H1 (cell line): ENCODE measurements at regions not wholly inside any gene's neighbourhood (a gene's known extent, or its start where the extent isn't known, plus 50 kb on each side); places are given as distances from the start of the nearest gene placed in this dataset.

Source experiments
- CTCF ChIA-PET: fragments of 300-600 bp; sonication (Branson Sonifier 250); formaldehyde crosslinking; loops from one replicate; lab custom pipeline; 2021; ENCODE audit not compliant: partially characterized antibody; lab: Charles Lee
- POLR2A ChIA-PET: fragments of 300-600 bp; sonication (Branson Sonifier 250); formaldehyde crosslinking; loops from one replicate; lab custom pipeline; 2021; ENCODE audit warnings: inconsistent platforms; ENCODE audit not compliant: partially characterized antibody; lab: Charles Lee
- DNase-seq, 2 experiments: peaks; one replicate each; pipeline versions ENCODE4 v3.0.0 to v3.0.0-alpha.2; 2010 to 2022; ENCODE audit warnings: low spot score in 2 of 2, low read depth in 1 of 2, mixed read lengths in 1 of 2
- FAIRE-seq: peaks from 2 replicates; lab custom pipeline; 2011; peaks lifted over from hg19 to GRCh38; lab: Jason Lieb, UNC
- H2AFZ ChIP-seq: 2 replicates; pipeline ENCODE4 v1.8.1; 2012; ENCODE audit warnings: low read length, inconsistent platforms
- H2AK5ac ChIP-seq: 2 replicates; pipeline ENCODE4 v1.6.1; 2013; ENCODE audit warnings: low read depth, low read length
- H2BK120ac ChIP-seq: replicated peaks from 2 replicates; pipeline ENCODE3; 2013; ENCODE audit warnings: low read depth, low read length, inconsistent platforms
- H2BK12ac ChIP-seq: 2 replicates; pipeline ENCODE4 v1.6.1; 2013; ENCODE audit warnings: low read depth, low read length
- H2BK15ac ChIP-seq: 2 replicates; pipeline ENCODE4 v1.6.1; 2013; ENCODE audit warnings: low read length
- H2BK20ac ChIP-seq: 2 replicates; pipeline ENCODE4 v1.6.1; 2013; ENCODE audit warnings: low read length
- H2BK5ac ChIP-seq: 2 replicates; pipeline ENCODE4 v1.6.1; 2013; ENCODE audit warnings: low read depth, low read length
- H3K14ac ChIP-seq: 2 replicates; pipeline ENCODE4 v1.6.1; 2013; ENCODE audit warnings: inconsistent platforms; ENCODE audit not compliant: insufficient read length
- H3K18ac ChIP-seq: 2 replicates; pipeline ENCODE4 v1.6.1; 2013; ENCODE audit warnings: low read length; ENCODE audit errors: extremely low read depth
- H3K23ac ChIP-seq: 2 replicates; pipeline ENCODE4 v1.6.1; 2013; ENCODE audit warnings: inconsistent platforms; ENCODE audit not compliant: insufficient read length
- H3K23me2 ChIP-seq: 2 replicates; pipeline ENCODE4 v1.6.1; 2013; ENCODE audit warnings: low read depth, low read length
- H3K27ac ChIP-seq: 2 replicates; pipeline ENCODE4 v1.6.1; 2011; ENCODE audit warnings: low read depth, low read length, inconsistent platforms
- H3K27me3 ChIP-seq, 4 experiments: replicated peaks in 1 of 4; 1 replicate in 1 of 4; 2 replicates in 3 of 4; pipeline versions ENCODE4 v1.6.1 to v1.8.1; 2011 to 2013; ENCODE audit warnings: low read length in 3 of 4, mild to moderate bottlenecking in 3 of 4, inconsistent platforms in 2 of 4, mixed read lengths in 2 of 4, moderate library complexity in 1 of 4; ENCODE audit not compliant: control insufficient read depth in 3 of 4, insufficient read depth in 3 of 4; ENCODE audit errors: extremely low read depth in 1 of 4
- H3K36me3 ChIP-seq, 4 experiments: 2 replicates each; pipeline versions ENCODE4 v1.6.1 to v1.8.1; 2011 to 2013; ENCODE audit warnings: mild to moderate bottlenecking in 4 of 4, low read length in 3 of 4, moderate library complexity in 2 of 4, control low read depth in 1 of 4, inconsistent platforms in 1 of 4; ENCODE audit not compliant: insufficient read depth in 4 of 4, control insufficient read depth in 2 of 4
- H3K4ac ChIP-seq: replicated peaks from 2 replicates; pipeline ENCODE3; 2013; ENCODE audit warnings: low read length, low read depth, mixed read lengths, inconsistent platforms; ENCODE audit not compliant: insufficient read length
- H3K4me1 ChIP-seq, 4 experiments: replicated peaks in 1 of 4; 1 replicate in 1 of 4; 2 replicates in 3 of 4; pipeline versions ENCODE4 v1.6.1 to v1.8.1; 2011 to 2013; ENCODE audit warnings: low read length in 3 of 4, inconsistent platforms in 2 of 4, mixed read lengths in 1 of 4; ENCODE audit not compliant: insufficient read depth in 4 of 4, control insufficient read depth in 3 of 4
- H3K4me2 ChIP-seq, 2 experiments: 2 replicates each; pipeline versions ENCODE4 v1.6.1 to v1.8.1; 2011 to 2013; ENCODE audit warnings: low read depth in 2 of 2, low read length in 2 of 2, control low read depth in 1 of 2, inconsistent platforms in 1 of 2, mild to moderate bottlenecking in 1 of 2; ENCODE audit not compliant: insufficient read depth in 1 of 2
- H3K4me3 ChIP-seq, 4 experiments: fragments of 200-600, 300-600 bp in 1 of 4; sonication (generic), shearing (Covaris generic), sonication (Bioruptor Twin) in 1 of 4; 2 replicates each; pipeline versions ENCODE4 v1.5.1 to v1.8.1; 2011 to 2016; ENCODE audit warnings: low read length in 4 of 4, low read depth in 3 of 4, control low read depth in 2 of 4, inconsistent platforms in 2 of 4, mild to moderate bottlenecking in 2 of 4, mixed read lengths in 1 of 4, moderate library complexity in 1 of 4; ENCODE audit not compliant: insufficient read depth in 2 of 4; ENCODE audit errors: extremely low read depth in 1 of 4
- H3K56ac ChIP-seq: replicated peaks from 2 replicates; pipeline ENCODE3; 2013; ENCODE audit warnings: low read depth, mild to moderate bottlenecking, mixed read lengths, low read length, inconsistent platforms; ENCODE audit not compliant: insufficient read length
- H3K79me1 ChIP-seq: 2 replicates; pipeline ENCODE4 v1.6.1; 2013; ENCODE audit warnings: low read depth, low read length, control low read depth
- H3K79me2 ChIP-seq, 2 experiments: 2 replicates each; pipeline versions ENCODE4 v1.6.1 to v1.8.1; 2012 to 2013; ENCODE audit warnings: low read length in 2 of 2, mild to moderate bottlenecking in 2 of 2, inconsistent platforms in 1 of 2; ENCODE audit not compliant: insufficient read depth in 2 of 2, control insufficient read depth in 1 of 2
- H3K9ac ChIP-seq, 4 experiments: replicated peaks in 1 of 4; 1 replicate in 1 of 4; 2 replicates in 3 of 4; pipeline versions ENCODE4 v1.6.1 to v1.8.1; 2011 to 2013; ENCODE audit warnings: low read depth in 3 of 4, low read length in 3 of 4, control low read depth in 2 of 4, mild to moderate bottlenecking in 2 of 4, moderate library complexity in 2 of 4, inconsistent platforms in 1 of 4; ENCODE audit errors: extremely low read depth in 1 of 4
- H3K9me3 ChIP-seq, 2 experiments: 2 replicates each; pipeline versions ENCODE4 v1.6.1 to v1.8.1; 2012 to 2013; ENCODE audit warnings: mild to moderate bottlenecking in 2 of 2, moderate library complexity in 2 of 2, control low read depth in 1 of 2, inconsistent platforms in 1 of 2, low read depth in 1 of 2, low read length in 1 of 2, mixed read lengths in 1 of 2; ENCODE audit not compliant: insufficient read depth in 2 of 2
- H4K20me1 ChIP-seq, 2 experiments: replicated peaks in 1 of 2; 2 replicates each; pipeline versions ENCODE3 to v1.8.1; 2011 to 2013; ENCODE audit warnings: inconsistent platforms in 2 of 2, low read length in 2 of 2, mild to moderate bottlenecking in 1 of 2; ENCODE audit not compliant: insufficient read depth in 2 of 2, control insufficient read depth in 1 of 2
- H4K5ac ChIP-seq: 2 replicates; pipeline ENCODE4 v1.6.1; 2013; ENCODE audit warnings: low read length, low read depth, mixed read lengths, inconsistent platforms; ENCODE audit not compliant: insufficient read length
- H4K8ac ChIP-seq: 2 replicates; pipeline ENCODE4 v1.8.0; 2013; ENCODE audit warnings: mild to moderate bottlenecking, moderate library complexity, low read length, inconsistent platforms; ENCODE audit not compliant: insufficient read depth; ENCODE audit errors: extremely low read depth
- H4K91ac ChIP-seq: replicated peaks from 2 replicates; pipeline ENCODE3; 2013; ENCODE audit warnings: low read length, mixed read lengths, inconsistent platforms; ENCODE audit not compliant: insufficient read length
- CEBPB ChIP-seq: IDR thresholded peaks from 2 replicates; pipeline ENCODE4 v1.6.1; 2012; ENCODE audit warnings: low read depth, low read length
- EZH2 ChIP-seq: fragments of 200-600 bp; sonication (generic); IDR thresholded peaks from 2 replicates; pipeline ENCODE4 v1.7.1; 2012; ENCODE audit warnings: low read depth, mild to moderate bottlenecking, moderate library complexity, low read length, inconsistent platforms; ENCODE audit not compliant: severe bottlenecking
- POLR2AphosphoS5 ChIP-seq: IDR thresholded peaks from 2 replicates; pipeline ENCODE4 v1.6.1; 2011; ENCODE audit warnings: low read depth, low read length
- RAD21 ChIP-seq, 2 experiments: IDR thresholded peaks in 1 of 2; conservative IDR thresholded peaks in 1 of 2; 2 replicates each; pipeline ENCODE4 v1.6.1; 2011; ENCODE audit warnings: low read depth in 2 of 2, low read length in 2 of 2, improper control_type of control experiment in 1 of 2, inconsistent platforms in 1 of 2, mild to moderate bottlenecking in 1 of 2, moderate library complexity in 1 of 2
- RXRA ChIP-seq: IDR thresholded peaks from 2 replicates; pipeline ENCODE4 v1.6.1; 2011; ENCODE audit warnings: low read depth, mild to moderate bottlenecking, low read length, moderate library complexity; ENCODE audit not compliant: insufficient read depth
- TAF7 ChIP-seq: optimal IDR thresholded peaks from 2 replicates; pipeline ENCODE3; 2011; ENCODE audit warnings: low read depth, mild to moderate bottlenecking, inconsistent platforms, low read length, moderate library complexity, borderline replicate concordance

DNA sequence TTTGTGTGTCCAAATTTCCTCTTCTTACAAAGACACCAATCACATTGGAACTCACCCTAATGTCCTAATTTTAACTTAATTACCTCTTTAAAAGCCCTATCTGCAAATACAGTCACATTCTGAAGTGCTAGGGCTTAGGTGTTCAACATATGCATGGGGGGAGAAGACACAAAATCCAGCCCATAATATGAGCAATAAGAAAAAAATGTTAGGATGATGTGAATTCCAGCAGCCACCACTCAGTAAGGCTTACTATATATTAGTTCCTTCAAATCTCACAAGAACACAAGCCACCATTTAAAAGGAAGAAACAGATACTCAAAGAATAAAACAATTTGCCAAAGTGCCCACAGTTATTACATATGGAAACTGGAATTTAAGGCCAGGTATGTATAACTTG lies 285.7 kb downstream of the EPHA4 start:
- no peak overlapping the region for H4K8ac ChIP-seq
- H2BK5ac ChIP-seq, result no peak overlapping the region
- H2AK5ac ChIP-seq, result no peak overlapping the region
- H4K20me1 ChIP-seq, result no peaks in the 10 kb centered on the region
- H3K79me1 ChIP-seq, result no peaks in the 10 kb centered on the region
- H3K9me3 ChIP-seq, result no peaks in the 10 kb centered on the region; a peak in 1 of 4 replicates
- H3K23ac ChIP-seq, result no peak overlapping the region
- no peaks in the 10 kb centered on the region for H3K36me3 ChIP-seq
- no peak for TF ChIP-seq CEBPB
- TF ChIP-seq RXRA, result no peak
- TF ChIP-seq POLR2AphosphoS5, result no peak
- no peak for TF ChIP-seq EZH2
- no peak for TF ChIP-seq TAF7
- TF ChIP-seq RAD21 (IDR thresholded peaks at IDR 0.05 in 1 of 2, conservative IDR thresholded peaks at IDR 0.05 in 1 of 2; ENCODE audit: low read depth in 2 of 2, low read length in 2 of 2), result no peak
- H3K4ac ChIP-seq, result no peak overlapping the region
- no peak overlapping the region for H2BK12ac ChIP-seq
- H3K27ac ChIP-seq, result no peak overlapping the region
- DNase-seq (no peak), FAIRE-seq (no peak)
- H4K5ac ChIP-seq, result no peak overlapping the region
- H2AFZ ChIP-seq, result no peak overlapping the region
- H3K56ac ChIP-seq, result no peak overlapping the region
- no peaks in the 10 kb centered on the region for H3K27me3 ChIP-seq
- peak overlapping the region; percentile 33; the same call in 1 of the 2 replicates for H3K18ac ChIP-seq
- no peak overlapping the region for H3K4me2 ChIP-seq
- H2BK20ac ChIP-seq, result no peak overlapping the region
- no peak overlapping the region for H3K14ac ChIP-seq
- H3K23me2 ChIP-seq, result no peaks in the 10 kb centered on the region
- no peak overlapping the region for H4K91ac ChIP-seq
- no peak overlapping the region for H2BK15ac ChIP-seq
- H3K4me1 ChIP-seq, result peaks cover 0 to 2% (median 0%) of the 10 kb centered on the region in 4 experiments; a peak in 2 of 7 replicates
- POLR2A ChIA-PET, result no interaction called here
- H2BK120ac ChIP-seq, result no peak overlapping the region
- no peak overlapping the region for H3K9ac ChIP-seq
- CTCF ChIA-PET, result no interaction called here
- H3K4me3 ChIP-seq, result no peak overlapping the region
- H3K79me2 ChIP-seq, result no peaks in the 10 kb centered on the region
